GM20000 (cell line): ENCODE measurements at regions not wholly inside any gene's neighbourhood (a gene's known extent, or its start where the extent isn't known, plus 50 kb on each side); places are given as distances from the start of the nearest gene placed in this dataset.

ENCODE experiments used
- DNase-seq: peaks from one replicate; pipeline ENCODE4 v3.0.0; 2012; ENCODE audit warnings: low spot score
- CTCF ChIP-seq: IDR thresholded peaks from 2 replicates; pipeline ENCODE4 v1.5.1; 2012; ENCODE audit warnings: mild to moderate bottlenecking, control low read depth; ENCODE audit errors: extremely low read depth, missing control alignments

GRCh38 chr1:2969845-2970291 is 51.4 kb upstream of the ACTRT2 start:
- TF ChIP-seq CTCF, result no peak
- no peak for DNase-seq

GRCh38 chr1:2970311-2971071 is 50.8 kb upstream of the ACTRT2 start:
- no peak for TF ChIP-seq CTCF
- no peak for DNase-seq

GRCh38 chr1:2971101-2971501 is 50.2 kb upstream of the ACTRT2 start:
- TF ChIP-seq CTCF, result no peak
- DNase-seq, result no peak
